Ammon's horn (tissue), 1 donor: ENCODE measurements at regions not wholly inside any gene's neighbourhood (a gene's known extent, or its start where the extent isn't known, plus 50 kb on each side); places are given as distances from the start of the nearest gene placed in this dataset.
"Not testable (repeated sequence)": the region's sequence is repeated elsewhere in the genome, so short reads cannot be mapped to it uniquely, and the experiment has no call there.

Experiments used
- DNase-seq: peaks from one replicate; pipeline ENCODE4 v3.0.0-alpha.2; 2016; ENCODE audit warnings: low spot score

DNA sequence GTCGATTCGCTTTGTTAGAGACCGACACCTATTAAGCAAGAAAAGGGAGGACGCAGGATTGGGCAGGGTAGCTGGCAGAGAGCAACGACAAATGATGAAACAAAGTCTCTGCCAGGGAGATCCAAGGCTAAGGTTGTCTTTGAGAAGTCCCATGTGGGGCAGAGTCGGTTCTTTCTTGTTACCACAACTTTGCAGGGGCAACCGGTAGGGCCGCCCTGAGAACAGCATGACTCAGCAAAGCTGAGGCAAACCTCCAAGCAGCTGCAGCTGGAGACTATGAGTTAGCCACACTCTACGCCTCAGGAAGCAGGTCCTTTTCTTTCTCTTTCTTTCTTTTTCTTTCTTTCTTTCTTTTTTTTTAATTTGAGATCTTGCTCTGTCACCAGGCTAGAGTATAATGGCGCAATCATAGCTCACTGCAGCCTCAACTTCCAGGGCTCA lies 452.3 kb upstream of the ID2 start:
- peak; percentile 43 for DNase-seq

DNA sequence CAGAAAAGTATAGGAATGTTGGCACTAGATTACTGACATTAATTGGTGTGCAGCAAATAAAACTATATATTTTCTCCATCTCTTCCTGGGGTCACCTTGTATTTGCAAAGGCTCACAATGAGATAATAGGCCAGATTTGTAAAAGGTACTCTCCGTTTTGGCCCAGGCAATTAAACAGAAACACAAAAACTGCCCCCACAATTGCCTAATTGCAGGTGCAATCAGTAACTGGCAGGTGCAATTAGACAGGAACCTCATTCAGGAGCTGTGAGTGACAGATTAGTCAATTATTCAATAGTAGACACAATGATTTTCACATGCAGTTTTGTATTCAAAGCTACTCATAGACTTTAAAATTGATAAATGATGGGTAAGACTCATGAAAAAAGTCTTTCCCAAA lies 451.4 kb upstream of the ID2 start:
- no peak for DNase-seq

DNA sequence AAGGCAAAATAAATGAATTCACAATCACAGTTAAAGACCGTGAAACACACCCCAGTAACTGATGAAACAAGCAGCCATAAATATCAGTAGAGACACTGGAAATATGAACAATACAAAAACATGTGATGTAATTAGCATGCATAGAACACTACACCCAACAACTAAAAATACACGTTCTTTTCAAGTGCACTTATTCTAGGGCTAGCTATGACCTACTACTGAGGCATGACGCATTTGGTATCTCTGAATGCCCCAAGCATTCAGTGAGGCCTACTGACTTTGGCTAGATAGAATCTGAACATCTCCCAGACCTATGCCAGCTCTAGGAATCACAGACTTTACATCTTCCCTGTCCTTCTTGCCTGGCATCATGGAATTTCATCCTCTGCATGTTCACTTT lies 450.0 kb upstream of the ID2 start:
- no peak for DNase-seq

DNA sequence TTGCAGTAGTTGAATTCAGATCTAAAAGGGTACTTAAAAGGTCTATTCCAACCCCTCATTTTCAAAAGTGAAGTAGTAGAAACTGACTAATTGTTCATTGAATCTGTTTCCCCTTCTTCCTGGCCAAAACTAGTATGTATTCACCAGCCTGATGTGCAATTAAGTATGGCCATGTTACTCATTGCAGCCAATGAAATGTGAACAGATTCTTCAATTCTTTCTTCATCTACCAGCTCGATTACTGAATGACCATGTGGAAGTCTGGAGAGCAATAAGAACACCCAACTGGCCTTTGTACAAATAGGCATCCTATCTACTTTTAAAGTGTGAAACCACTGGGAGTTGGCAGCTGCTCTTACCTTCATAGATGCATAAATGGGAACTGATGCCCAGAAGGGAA lies 449.0 kb upstream of the ID2 start:
- DNase-seq: no peak

DNA sequence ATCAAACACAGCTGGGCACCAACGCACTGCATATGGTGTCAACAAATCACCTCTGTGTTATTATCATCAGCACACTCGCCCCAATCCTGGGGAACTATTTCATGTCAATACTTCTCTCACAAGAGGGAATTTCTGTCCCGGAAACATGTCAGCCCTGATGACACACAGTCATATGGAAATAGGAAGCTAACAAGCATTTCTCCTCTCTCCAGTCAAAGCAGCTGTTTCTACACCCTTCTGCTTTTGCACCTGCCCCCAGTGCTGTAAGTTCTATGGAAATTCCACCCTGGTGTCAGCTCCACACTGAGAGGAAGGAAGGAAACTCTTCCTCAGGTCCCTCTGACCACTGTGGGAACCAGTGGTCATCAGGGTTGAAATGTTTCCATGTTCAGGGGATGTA lies 447.6 kb upstream of the ID2 start:
- DNase-seq: no peak

DNA sequence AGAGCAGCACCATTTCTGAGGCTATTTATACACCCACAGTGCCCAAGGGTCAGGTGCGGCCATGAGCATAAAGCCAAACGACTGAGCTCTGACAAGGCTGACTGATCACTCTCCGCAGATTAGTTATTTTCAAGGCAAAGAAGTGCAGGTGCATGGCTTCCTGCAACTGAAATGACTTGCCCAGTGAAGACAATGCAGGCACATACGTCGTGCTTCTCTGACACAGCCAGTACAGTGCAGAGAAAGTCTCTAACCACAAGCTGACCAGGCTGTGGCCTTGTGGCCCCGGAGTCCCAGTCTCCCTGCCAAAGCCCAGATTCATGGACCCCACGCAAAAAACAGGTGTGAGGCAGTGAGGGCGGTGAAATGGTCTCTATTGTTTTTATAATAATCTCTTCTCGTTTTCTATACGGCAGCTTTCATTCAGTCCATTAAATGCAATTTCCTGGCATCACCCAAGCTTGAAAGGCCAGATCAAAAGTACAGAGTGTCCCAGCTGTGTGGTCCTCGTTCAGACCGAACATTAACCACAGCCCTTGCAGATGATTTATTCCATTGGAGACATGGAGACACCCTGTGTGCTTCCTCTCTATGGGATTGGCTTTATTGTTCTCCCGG lies 447.0 kb upstream of the ID2 start:
- no peak for DNase-seq

DNA sequence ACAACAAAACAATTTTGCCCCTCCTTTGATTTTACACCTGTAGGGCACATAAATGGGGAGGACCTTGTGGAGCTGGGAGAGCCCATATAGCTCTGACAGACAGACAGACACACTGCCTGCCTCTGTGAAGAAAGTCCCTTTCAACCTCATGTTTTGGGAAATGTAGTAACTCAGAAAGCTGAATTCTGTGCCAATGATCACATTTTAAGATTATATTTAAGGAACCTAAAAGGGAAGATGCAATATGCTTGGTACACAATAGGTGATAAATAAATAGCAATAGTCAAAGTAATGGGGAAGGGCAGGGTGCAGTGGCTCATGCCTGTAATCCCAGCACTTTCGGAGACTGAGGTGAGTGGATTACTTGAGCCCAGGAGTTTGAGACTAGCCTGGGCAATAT lies 446.4 kb upstream of the ID2 start:
- no peak for DNase-seq

DNA sequence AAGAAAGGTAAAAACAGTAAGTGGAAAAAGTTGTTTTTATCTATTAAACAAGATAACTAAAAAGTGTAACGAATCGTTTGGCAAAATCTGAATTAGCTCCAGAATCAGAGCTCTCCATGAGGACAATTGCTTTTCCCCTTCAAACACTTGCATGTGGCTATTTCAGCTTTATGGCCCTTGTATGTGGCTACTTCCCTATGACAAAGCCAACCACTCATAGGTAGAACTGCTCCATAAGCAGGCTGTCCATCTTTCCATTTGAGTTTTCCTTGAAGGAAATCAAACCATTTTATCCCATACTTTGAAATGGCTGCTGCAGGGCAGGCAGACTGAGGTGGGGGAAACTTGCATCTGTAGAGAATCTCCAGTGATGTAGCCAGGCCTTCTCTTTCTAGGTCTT lies 445.5 kb upstream of the ID2 start:
- DNase-seq: no peak

DNA sequence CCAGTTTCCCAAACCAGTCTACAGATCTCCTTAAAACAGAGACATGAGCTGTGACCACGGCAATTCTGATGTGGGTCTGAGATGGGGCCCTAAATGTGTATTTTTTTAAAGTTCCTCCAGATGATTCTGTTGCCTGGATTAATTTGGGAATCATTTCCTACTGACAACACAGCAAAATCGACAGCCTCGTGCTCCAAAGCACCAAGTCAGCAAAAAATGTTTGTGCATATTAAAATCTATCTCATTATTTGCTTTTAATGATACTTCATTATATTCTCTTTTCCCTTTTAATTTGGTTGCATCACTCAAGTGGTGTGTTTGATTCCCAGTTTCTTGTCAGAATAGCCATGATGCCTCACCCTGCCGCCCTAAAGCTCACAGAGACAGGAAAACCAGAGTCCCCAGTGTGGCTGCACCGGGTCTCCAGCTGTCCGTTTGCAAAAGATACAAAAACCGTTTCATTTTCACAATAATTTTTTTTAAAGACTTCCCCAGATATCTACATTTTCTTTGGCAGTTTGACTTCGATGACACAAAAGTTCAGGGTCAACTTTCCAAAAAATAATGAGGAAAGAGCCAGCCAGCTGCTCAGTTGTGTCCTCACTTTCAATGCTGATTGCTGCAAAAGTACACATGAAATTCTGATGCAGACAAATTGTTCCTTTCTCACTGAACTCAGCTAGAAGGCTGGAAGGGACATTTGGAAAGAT lies 443.2 kb upstream of the ID2 start:
- DNase-seq: no peak

DNA sequence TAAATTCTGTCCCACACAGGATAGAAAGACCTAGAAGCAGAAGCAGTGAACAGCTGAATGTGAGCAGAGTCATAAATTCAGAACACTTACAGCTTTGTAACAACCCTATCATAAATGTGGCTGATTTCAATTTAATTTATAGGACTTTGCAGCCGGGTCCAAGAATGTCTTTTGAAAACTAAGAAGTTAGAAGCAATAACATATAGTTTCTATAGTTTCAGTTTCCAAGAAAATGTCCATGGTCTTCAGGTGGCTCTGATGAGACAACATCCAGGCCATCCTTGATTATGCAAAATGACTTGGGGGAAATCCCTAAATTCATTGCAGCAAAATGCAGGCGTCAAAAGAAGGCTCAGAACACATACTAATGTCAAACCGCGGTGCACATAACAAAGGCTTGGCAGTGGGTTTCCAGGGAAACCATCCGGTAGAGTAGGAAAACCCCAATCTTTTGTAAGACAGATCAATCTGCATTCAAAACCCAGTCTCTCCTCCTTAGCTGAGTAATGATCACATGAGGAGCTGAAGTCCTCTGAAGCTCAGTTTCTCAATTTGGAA lies 442.2 kb upstream of the ID2 start:
- DNase-seq: peak; percentile 59

DNA sequence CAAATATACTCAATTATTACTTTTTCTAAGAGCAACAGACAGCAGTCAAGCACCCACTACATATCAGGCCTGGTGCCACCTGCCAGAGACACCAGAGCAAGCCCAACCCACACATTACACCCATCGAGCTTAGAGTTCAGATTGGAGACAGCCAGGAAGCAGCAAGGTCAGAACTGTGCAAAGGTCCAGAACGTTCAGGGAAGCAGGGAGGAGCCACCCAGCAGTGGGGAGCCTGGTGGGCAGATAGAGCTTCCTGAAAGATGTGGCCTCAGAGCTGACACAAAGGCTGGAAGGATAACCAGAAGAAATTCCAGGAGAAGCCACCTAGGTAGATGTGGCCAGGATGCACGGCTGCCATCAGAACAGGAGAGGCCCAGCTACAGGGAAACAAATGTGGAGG lies 440.5 kb upstream of the ID2 start:
- DNase-seq: no peak

DNA sequence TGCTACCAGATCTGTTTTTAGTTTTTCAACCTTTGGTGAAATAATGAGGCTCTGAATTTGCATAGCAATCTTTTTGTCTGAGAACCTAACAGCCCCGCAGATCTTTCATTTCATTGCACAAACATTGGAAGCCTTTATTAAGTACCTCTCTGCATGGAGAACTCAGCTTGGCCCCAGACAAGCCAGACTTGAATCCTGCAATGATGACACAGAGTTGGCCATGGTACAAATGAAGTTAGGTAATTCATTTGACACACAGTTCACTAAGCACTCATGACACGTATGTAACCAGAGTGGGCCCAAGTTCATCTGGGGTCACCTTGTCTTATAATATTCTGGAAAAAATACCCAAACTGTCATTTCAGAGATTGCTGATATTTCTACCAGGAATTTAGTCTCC lies 439.1 kb upstream of the ID2 start:
- no peak for DNase-seq

DNA sequence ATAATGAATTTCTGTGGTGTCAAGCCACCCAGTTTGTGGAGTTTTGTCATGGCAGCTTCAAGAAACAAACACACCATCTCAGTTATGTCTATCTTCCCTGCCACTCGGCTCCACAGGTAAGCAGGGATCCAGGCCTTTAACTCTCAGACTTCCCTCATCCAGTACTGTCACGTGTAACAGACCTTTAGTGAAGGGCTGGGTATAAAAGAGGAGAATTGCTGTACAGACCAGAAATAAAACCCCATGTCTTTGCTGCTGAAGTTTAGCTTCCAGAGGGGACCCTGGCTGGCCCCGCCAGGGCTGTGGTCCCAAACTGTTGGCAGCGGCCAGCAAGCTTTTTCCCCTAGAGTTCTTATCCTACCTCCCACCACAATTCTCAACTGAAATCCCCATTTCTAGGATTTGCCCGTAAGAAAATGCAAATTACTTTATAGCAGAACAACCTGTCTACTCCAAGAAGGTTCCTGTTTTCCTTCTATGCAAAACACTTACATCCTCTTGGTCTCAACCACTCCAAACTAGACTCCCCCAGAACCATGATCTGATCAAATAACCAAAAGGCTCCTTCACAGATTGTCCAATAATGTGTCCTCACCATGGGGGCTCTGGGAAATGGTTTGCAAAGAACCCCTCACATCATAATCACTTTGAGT lies 438.0 kb upstream of the ID2 start:
- DNase-seq: no peak

DNA sequence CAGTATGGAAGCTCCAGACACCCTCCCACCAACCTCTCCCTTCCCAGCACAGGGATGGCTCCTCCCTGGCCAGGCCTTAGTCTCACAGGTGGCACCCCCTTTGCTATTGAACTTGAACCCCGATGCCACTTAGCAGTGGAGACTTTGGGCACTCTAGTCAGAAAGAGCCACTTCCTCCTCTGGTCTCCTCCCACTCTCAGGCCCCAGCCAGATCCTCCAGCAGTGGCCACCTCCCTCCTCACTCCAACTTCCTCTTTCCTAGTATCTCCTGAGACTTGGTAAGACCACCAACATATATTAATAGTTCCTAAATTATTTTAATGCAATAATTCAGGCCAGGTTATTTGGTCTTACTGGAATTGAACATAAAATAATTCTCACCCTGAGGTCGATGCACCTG lies 437.2 kb upstream of the ID2 start:
- DNase-seq: peak; percentile 54

DNA sequence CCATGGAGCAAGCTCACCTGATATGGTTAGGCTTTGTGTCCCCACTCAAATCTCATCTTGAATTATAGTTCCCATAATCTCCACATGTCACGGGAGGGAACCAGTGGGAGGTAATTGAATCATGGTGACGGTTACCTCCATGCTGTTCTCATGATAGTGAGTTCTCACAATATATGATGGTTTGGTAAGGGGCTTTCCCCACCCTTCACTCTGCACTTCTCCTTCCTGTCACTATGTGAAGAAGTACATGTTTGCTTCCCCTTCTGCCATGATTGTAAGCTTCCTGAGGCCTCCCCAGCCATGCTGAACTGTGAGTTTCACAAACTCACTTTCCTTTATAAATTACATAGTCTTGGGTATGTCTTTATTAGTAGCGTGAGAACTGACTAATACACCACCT lies 435.7 kb upstream of the ID2 start:
- DNase-seq: no peak

DNA sequence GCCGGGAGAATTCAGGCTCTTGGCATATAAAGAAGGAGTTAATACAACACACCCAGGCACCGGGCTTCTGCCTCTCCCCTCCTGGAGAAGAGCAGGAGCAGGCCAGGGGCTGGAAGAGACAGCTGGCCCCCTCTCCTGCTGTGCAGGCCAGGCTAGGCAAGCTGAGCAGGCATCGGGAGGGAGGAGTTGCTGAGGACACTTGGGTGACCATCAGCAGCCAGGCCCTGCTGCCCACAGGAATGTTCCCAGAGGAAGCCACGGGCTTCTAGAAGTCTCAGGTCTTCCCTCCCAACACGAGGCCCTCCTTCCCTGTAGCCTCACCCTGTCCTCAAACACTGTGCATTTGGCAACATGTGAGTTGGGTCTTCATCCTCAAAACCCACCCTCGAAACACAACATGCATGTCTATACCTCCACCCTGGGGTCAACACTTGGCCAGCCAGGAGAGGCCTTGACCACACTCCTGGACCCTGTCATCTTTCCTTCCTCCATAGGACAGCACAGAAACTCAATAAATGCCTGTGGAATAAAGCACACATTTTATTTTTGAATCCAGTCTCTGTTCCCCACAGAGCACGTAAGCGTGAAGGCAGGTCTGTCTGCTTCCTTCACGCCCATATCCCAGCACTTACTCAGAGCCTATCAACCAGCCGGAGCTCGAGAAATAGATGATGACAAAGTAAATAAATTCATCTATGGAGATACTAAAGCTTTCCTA lies 433.8 kb upstream of the ID2 start:
- no peak for DNase-seq

DNA sequence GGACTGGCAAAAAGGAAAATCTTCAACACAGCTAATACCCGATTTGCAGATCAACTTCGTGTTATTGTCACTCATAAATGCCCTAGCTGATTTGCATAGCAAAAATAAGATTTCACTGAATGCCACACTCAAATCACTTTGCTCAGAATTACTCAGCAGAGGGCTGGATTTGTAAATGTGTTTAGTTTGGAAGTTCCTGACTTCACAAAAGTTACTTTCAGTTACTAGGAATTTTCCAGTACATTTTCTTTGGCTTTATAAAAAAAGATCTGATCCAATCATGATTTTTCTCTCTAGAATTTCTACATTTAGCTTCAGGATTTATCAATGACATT lies 433.3 kb upstream of the ID2 start:
- no peak for DNase-seq

DNA sequence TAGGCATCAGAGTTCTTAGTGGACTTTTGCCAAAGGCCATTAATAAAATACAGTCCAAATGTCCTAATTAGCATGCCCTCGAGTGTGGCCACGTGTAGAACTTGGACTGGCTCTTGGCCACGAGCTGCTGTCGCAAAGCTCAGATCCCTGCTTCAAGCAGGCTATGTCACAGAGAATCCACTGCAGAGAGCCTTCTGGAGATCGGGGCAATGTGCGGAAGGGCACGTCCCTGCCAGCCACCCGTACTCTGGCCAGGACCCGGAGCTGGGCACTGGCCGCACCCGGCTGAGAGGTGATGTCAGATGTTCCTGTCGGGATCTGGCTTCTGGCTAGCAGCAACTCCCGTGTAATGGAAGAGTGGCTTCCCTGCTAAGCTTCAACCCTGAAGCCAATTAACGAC lies 432.7 kb upstream of the ID2 start:
- peak; percentile 28 for DNase-seq

DNA sequence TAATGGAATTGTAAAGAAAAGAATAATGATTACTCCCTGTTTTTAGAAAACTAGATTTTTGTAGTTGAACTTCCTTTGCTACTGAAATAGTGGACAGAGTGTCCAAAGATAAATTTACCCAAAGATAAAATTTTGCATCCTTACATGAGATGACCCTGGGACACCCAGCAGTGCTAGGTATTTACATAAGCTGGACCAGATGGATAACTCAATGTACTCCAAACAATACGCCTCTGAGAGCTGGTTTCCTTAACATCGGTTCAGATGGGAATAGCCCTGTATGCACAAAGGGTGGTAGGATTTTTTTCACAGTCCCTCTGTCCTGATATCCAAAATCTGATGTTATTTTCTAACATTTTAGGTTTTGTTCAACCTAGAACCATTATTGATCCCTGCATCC lies 432.1 kb upstream of the ID2 start:
- DNase-seq: no peak

DNA sequence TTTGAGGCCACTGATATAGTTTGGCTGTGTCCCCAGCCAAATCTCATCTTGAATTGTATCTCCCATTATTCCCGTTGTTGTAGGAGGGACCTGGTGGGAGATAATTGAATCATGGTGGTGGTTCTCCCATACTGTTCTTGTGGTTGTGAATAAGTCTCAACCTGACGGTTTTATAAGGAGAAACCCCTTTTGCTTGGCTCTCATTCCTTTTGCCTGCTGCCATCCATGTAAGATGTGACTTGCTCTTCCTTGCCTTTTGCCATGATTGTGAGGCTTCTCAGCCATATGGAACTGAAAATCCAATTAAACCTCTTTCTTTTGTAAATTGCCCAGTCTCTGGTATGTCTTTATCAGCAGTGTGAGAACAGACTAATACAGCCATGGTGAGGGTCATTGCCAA lies 431.6 kb upstream of the ID2 start:
- not testable (repeated sequence) for DNase-seq

DNA sequence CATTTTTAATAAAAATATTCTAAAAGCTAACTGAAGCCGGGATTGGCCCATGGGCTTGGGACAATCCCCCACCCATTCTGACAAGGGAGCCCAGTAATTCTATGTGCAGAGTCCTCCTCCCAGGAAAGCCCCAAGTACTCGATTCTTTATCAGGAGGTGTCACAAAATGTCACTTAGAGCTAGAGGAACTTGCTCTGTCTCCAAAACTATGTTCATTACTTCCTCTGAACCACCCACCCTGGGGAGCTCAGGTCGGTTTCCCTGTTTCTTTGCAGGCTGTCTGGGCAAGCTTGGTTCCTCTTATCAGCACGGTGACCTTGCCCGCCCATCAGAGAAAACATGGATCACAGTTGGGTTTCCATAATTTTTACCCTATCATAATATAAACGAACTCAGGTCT lies 430.6 kb upstream of the ID2 start:
- no peak for DNase-seq

DNA sequence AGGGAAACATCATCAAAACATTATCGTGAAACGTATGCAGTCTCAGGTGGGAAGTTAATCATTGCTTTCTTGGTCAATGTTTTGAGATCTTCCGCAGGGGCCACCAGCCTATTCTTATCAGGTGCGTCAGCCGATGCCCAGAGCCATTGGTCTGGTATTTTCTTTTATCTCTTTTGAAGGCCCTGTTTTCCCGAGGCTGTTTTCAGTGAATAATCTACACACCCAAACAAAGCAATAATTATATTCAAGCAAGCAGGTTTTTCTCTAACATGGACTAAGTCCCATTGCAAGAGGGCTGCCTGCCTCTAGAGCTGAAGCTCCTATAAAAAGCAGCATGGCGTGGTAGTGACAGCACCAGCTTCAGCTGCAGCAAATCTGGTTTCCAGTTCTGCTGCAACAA lies 430.0 kb upstream of the ID2 start:
- DNase-seq: no peak
